Ovary (tissue), 7 donors: ENCODE measurements at regions not wholly inside any gene's neighbourhood (a gene's known extent, or its start where the extent isn't known, plus 50 kb on each side); places are given as distances from the start of the nearest gene placed in this dataset.

Experiments used
- DNase-seq, 5 donors: peaks; one replicate each; pipeline ENCODE4 v3.0.0-alpha.2; 2019 to 2020
- H3K27ac ChIP-seq, 2 donors: fragments of 200-600 bp; one replicate each; pipeline versions ENCODE4 v1.5.1 to v1.8.0; 2019 to 2022
- H3K27me3 ChIP-seq: fragments of 200-600 bp; one replicate; pipeline ENCODE4 v1.8.0; 2022
- H3K36me3 ChIP-seq: fragments of 200-600 bp; sonication (generic); one replicate; pipeline ENCODE4 v1.5.1; 2019
- H3K4me1 ChIP-seq: one replicate; pipeline ENCODE4 v1.8.1; 2013; ENCODE audit warnings: mild to moderate bottlenecking, moderate library complexity; ENCODE audit not compliant: insufficient read depth
- H3K4me3 ChIP-seq: fragments of 200-600 bp; sonication (generic); one replicate; pipeline ENCODE4 v1.5.1; 2017
- H3K9me3 ChIP-seq, 2 donors: fragments of 200-600 bp in 1 of 2; sonication (generic) in 1 of 2; one replicate each; pipeline versions ENCODE4 v1.5.1 to v1.8.1; 2013 to 2019; ENCODE audit warnings: mild to moderate bottlenecking in 1 of 2, moderate library complexity in 1 of 2
- EP300 ChIP-seq: sonication (generic); formaldehyde crosslinking; IDR thresholded peaks from one replicate; pipeline ENCODE4 v1.6.1; 2017; ENCODE audit warnings: antibody characterized with exemption
- POLR2A ChIP-seq: fragments of 450-650 bp; IDR thresholded peaks from one replicate; pipeline ENCODE4 v1.6.1; 2017; ENCODE audit warnings: antibody characterized with exemption, mild to moderate bottlenecking, moderate library complexity
- WGBS, 3 donors: extraction: QIAGEN DNeasy Blood & Tissue Kit in 1 of 3; methylation state at CpG; one replicate each; pipeline versions ENCODE4 v1.1.5 to v1.1.7; 2013 to 2017; 5-methylcytosine and 5-hydroxymethylcytosine counted together
- intact Hi-C, 4 donors: fragments of 100-400 bp; cut with DNase I; formaldehyde crosslinking; loops; one replicate each; pipeline versions ENCODE4 v1.11.0 to v1.15.1; 2022 to 2023
- TF ChIP-seq, protein P1 (sequence below), 3 donors: fragments of 450-650 bp in 2 of 3; fragments of 200-600 bp in 1 of 3; IDR thresholded peaks; one replicate each; pipeline versions ENCODE4 v1.5.1 to v1.8.0; 2016 to 2022; ENCODE audit warnings: antibody characterized with exemption in 3 of 3, mild to moderate bottlenecking in 1 of 3
- donor health status: DM: no; HTN: no; CAD: no; lungs with moderate emphysema.
- donor health status: DM: no; HTN: no; CAD: no.
- donor health status: Bipolar disorder and iron deficiency.
- donor health status: DM: no; HTN: no; CAD: no.
- donor health status: DM: yes; HTN: yes; CAD: no.

DNA sequence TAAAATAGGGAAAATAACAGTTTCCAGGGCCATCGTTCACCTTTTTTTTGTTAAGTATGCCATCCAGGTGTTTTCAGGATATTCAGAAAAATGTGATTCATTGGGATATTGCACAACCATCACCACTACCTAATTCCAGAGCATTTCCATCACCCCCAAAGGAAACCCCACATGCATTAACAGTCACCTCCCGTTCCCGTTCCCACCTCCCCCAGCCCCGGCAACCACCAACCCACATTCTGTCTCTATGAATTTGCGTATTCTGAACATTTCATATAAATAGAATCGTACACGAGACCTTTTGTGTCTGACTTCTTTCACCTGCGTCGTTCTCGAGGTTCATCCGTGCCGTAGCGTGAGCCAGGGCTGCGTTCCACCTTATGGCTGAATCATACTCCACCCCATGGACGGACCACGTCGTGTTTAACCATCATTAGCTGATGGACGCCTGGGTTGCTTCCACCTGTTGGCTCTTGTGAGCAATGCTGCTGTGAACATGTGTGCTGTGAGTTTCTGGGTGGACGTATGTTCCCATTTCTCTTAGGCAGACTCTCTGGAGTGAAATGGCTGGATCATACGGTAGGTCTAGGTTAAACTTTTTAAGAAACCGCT, 51.0 kb upstream of the NCOR2 start:
- Histone ChIP-seq H3K36me3 (no peaks in the 10 kb centered on the region), H3K27ac (no peak overlapping the region), H3K4me3 (no peak overlapping the region), H3K27me3 (no peaks in the 10 kb centered on the region), H3K9me3 (no peaks in the 10 kb centered on the region), H3K4me1 (peaks cover 16% of the 10 kb centered on the region)
- intact Hi-C loops, result no loop called here
- 90 to 93% (median 90%) methylated on average over 21 of the region's 21 CpGs for WGBS, 3 donors
- DNase-seq, result no peak
- no peak for TF ChIP-seq EP300
- TF ChIP-seq, protein P1, sequence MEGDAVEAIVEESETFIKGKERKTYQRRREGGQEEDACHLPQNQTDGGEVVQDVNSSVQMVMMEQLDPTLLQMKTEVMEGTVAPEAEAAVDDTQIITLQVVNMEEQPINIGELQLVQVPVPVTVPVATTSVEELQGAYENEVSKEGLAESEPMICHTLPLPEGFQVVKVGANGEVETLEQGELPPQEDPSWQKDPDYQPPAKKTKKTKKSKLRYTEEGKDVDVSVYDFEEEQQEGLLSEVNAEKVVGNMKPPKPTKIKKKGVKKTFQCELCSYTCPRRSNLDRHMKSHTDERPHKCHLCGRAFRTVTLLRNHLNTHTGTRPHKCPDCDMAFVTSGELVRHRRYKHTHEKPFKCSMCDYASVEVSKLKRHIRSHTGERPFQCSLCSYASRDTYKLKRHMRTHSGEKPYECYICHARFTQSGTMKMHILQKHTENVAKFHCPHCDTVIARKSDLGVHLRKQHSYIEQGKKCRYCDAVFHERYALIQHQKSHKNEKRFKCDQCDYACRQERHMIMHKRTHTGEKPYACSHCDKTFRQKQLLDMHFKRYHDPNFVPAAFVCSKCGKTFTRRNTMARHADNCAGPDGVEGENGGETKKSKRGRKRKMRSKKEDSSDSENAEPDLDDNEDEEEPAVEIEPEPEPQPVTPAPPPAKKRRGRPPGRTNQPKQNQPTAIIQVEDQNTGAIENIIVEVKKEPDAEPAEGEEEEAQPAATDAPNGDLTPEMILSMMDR (IDR thresholded peaks at IDR 0.05), result no peak
- no peak for TF ChIP-seq POLR2A

DNA sequence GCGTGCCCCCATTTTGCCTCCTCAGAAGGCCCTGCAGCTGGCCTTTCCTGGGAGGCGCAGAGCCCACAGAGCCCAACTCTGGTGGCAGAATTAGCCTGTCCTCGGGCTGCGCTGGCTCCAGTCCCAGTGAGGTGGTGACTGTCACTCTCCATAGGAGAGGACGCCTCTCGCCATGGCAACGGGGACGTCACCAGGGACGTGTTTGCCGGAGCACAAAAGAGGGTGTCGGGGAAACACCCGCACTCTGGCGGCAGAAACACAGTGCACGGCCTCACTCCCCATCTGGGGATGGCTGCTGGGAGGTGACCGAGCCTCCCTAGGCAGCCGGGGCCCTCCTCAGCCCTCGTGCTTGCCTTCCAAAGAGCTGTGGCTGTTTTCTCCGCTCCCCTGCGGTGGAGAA, 50.2 kb upstream of the NCOR2 start:
- no peak for TF ChIP-seq POLR2A
- TF ChIP-seq, protein P1 (IDR thresholded peaks at IDR 0.05), result no peak
- no peak for TF ChIP-seq EP300
- DNase-seq, result no peak
- no peaks in the 10 kb centered on the region for H3K27me3 ChIP-seq

More for the DNA sequence above, 50.2 kb upstream of the NCOR2 start:
- no peak overlapping the region for H3K4me3 ChIP-seq
- H3K36me3 ChIP-seq, result no peaks in the 10 kb centered on the region
- H3K4me1 ChIP-seq, result peaks cover 14% of the 10 kb centered on the region
- 88 to 93% (median 89%) methylated on average over 18 to 19 of the region's 19 CpGs for WGBS, 3 donors
- intact Hi-C loops, result no loop called here
- H3K27ac ChIP-seq, result no peak overlapping the region
- no peaks in the 10 kb centered on the region for H3K9me3 ChIP-seq
